ENCODE measurements at regions not wholly inside any gene's neighbourhood (a gene's known extent, or its start where the extent isn't known, plus 50 kb on each side); places are given as distances from the start of the nearest gene placed in this dataset.
"Not testable (repeated sequence)": the region's sequence is repeated elsewhere in the genome, so short reads cannot be mapped to it uniquely, and the experiment has no call there.

DNA sequence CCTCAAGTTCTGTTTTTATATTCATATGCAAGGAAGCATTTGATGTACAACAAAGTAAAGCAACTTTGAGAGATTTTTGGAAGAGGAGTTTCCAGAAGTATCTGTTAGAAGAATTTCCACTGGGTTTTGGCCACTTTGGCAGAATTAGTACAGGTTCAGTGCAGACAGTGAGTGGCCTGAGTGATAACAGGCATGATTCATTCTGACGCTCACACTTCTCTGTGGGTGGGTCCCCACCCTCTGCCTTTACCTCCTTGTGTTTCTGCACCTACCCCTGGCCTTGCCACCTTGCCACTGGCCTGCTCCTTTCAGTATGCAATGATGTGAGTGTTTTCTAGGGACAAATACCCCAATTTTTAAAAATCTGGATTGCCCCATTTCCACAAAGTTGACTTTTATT lies 65.1 kb upstream of the PAX8 start:
- H2AFZ ChIP-seq (ENCODE audit: low read length); H2BK15ac ChIP-seq (ENCODE audit: low read length); H3K14ac ChIP-seq (ENCODE audit: insufficient read length); FAIRE-seq; H3K4ac ChIP-seq (replicated peaks; ENCODE audit: insufficient read length, low read depth, low read length); H3K18ac ChIP-seq (ENCODE audit: extremely low read depth, low read length); H3K4me3 ChIP-seq (ENCODE audit: extremely low read depth in 1 of 4, insufficient read depth in 2 of 4, low read depth in 3 of 4, low read length in 4 of 4); H4K8ac ChIP-seq (ENCODE audit: extremely low read depth, insufficient read depth, low read length); H2BK120ac ChIP-seq (replicated peaks; ENCODE audit: low read depth, low read length); H4K20me1 ChIP-seq (replicated peaks in 1 of 2; ENCODE audit: control insufficient read depth in 1 of 2, insufficient read depth in 2 of 2, low read length in 2 of 2); H3K36me3 ChIP-seq (ENCODE audit: control insufficient read depth in 2 of 4, insufficient read depth in 4 of 4, low read length in 3 of 4); H3K9ac ChIP-seq (replicated peaks in 1 of 4; ENCODE audit: extremely low read depth in 1 of 4, low read depth in 3 of 4, low read length in 3 of 4); H3K23ac ChIP-seq (ENCODE audit: insufficient read length); H3K27me3 ChIP-seq (replicated peaks in 1 of 4; ENCODE audit: control insufficient read depth in 3 of 4, extremely low read depth in 1 of 4, insufficient read depth in 3 of 4, low read length in 3 of 4); H2BK12ac ChIP-seq (ENCODE audit: low read depth, low read length); H3K56ac ChIP-seq (replicated peaks; ENCODE audit: insufficient read length, low read depth, low read length); H2BK20ac ChIP-seq (ENCODE audit: low read length); H3K9me3 ChIP-seq (ENCODE audit: insufficient read depth in 2 of 2, low read depth in 1 of 2, low read length in 1 of 2); H3K4me1 ChIP-seq (replicated peaks in 1 of 4; ENCODE audit: control insufficient read depth in 3 of 4, insufficient read depth in 4 of 4, low read length in 3 of 4); H2BK5ac ChIP-seq (ENCODE audit: low read depth, low read length); H3K4me2 ChIP-seq (ENCODE audit: insufficient read depth in 1 of 2, low read depth in 2 of 2, low read length in 2 of 2); H3K23me2 ChIP-seq (ENCODE audit: low read depth, low read length); H2AK5ac ChIP-seq (ENCODE audit: low read depth, low read length); CTCF ChIA-PET (ENCODE audit: partially characterized antibody); H3K79me2 ChIP-seq (ENCODE audit: control insufficient read depth in 1 of 2, insufficient read depth in 2 of 2, low read length in 2 of 2); DNase-seq (ENCODE audit: low read depth in 1 of 2, low spot score in 2 of 2); H4K91ac ChIP-seq (replicated peaks; ENCODE audit: insufficient read length, low read length); H4K5ac ChIP-seq (ENCODE audit: insufficient read length, low read depth, low read length); H3K79me1 ChIP-seq (ENCODE audit: low read depth, low read length); POLR2A ChIA-PET (ENCODE audit: partially characterized antibody); H3K27ac ChIP-seq (ENCODE audit: low read depth, low read length): not testable (repeated sequence)
- WGBS, 2 experiments (ENCODE audit: extremely low coverage in 1 of 2, insufficient coverage in 1 of 2, insufficient read length in 1 of 2, insufficient replicate concordance in 2 of 2, low coverage in 1 of 2, low lambda C conversion rate in 2 of 2, missing lambda C conversion rate in 1 of 2), result 71% methylated on average over 1 of the region's 1 CpG; no CpG with 5 or more reads in 1 of the 2 experiments
